NCI-H187 (cell line): ENCODE measurements at regions not wholly inside any gene's neighbourhood (a gene's known extent, or its start where the extent isn't known, plus 50 kb on each side); places are given as distances from the start of the nearest gene placed in this dataset.

Experiments
- DNase-seq, 2 experiments: peaks; one replicate each; lab custom pipeline; 2025; lab: John Stamatoyannopoulos, UW

DNA sequence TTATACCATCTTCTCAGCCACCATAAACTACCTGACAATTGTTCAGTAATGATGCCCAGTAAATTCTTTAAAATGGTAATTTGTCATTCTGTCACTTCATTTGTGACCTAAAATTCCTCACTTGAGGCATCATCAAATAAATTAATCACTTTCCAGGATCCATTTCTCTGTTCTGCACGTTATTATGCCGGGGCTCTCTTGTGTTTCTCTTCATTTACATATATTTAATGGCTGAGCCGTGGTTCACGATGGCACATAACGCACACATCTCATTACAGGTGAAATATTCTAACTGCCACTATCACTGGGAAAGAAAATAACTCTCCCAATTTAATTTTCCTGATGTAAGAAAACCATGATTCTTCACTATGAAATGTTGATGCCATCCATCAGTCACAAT is 529.6 kb downstream of the NR4A2 start:
- DNase-seq = no peak

DNA sequence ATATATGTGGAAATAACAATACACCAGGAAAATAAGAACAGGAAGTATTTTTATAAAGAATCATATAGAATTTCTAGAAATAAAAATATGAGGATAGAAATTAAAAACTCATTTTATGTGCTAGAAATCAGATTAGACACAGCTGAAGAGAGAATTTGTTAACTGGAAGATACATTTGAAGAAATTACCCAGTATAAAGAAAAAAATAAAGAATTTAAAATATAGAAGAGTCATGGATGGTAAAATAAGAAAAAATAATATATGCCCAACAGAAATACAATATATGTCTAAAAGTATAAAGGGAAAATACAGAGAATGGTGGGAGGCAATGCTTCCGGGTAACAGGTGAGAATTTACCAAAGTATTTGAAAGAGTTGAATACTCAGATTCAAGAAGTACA is 539.9 kb downstream of the NR4A2 start:
- no peak for DNase-seq

DNA sequence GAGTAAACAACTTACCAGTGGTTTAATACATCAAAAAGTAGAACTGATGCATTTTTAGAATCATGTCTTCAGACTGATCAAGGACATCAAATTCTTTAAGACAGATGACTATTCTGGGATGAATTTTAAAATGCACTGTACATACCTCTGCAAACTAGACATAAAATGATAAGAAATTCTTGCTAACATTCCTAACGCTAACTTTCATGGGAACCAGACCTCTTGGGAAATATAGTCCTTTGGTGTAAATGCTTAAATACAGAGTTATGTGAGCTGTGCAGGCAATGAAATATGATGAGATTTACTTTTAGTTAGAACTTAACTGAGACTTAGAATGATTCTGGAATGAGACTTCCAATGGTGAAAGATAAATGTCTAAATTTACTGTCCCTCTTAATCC is 562.0 kb downstream of the NR4A2 start:
- DNase-seq = no peak

DNA sequence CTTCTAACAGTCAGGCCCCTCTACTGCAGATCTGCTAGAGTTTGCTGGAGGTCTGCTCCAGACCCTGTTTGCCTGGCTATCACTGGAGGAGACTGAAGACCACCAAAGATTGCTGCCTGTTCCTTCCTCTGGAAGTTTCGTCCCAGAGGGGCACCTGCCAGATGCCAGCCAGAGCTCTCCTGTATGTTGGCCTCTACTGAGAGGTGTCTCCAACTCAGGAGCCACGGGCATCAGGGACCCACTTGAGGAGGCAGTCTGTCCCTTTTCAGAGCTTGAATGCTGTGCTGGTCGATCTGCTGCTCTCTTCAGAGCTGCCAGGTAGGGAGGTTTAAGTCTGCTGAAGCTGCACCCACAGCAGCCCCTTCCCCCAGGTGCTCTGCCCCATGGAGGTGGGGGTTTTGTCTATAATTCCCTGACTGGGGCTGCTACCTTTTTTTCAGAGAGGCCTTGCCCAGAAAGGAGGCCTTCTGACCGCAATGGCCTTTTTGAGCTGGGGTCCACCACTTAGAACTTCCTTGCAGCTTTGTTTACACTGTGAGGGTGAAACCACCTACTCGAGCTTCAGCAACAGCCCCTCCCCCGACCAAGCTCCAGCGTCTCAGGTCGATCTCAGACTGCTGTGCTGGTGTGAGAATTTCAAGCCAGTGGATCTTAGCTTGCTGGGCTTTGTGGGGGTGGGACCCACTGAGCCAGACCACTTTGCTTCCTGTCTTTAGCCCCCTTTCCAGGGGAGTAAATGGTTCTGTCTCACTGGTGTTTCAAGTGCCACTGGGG is 566.0 kb downstream of the NR4A2 start:
- DNase-seq = no peak

DNA sequence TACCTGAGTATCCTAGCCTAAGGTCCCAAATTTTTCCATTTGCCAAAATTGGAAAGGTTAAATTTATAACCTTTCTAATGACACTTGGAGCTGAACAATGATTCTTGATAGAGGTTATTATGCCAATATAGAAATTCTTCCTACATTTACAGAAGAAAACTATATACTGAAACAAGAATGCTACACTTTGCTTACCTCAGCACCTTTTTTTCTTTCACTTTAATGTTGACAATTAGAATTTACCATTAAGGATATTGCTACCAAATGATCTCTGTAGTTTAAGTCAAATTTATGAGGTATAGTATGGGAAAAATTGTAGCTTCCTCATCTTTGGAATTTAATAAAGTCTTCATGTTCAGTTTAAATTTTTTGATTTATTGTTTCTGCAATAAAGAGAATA is 577.0 kb downstream of the NR4A2 start:
- DNase-seq = no peak

DNA sequence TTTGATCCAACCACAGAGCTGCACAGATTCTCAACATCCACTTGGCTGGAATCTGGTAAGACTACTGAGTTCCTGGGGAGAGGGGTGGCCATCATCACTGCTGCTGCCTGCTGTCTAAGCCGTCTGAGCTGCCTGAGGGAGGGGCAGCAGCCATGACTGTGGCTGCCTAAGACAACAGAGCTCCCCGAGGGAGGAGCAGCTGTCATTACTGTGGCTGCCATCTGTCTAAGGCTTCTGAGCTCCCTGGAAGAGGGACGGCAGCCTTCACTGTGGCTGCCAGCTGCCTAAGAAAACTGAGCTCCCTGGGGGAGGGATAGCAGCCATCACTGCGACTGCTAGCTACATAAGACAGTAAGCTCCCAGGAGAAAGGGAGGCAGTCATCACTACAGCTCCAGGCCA is 584.4 kb downstream of the NR4A2 start:
- DNase-seq = no peak

DNA sequence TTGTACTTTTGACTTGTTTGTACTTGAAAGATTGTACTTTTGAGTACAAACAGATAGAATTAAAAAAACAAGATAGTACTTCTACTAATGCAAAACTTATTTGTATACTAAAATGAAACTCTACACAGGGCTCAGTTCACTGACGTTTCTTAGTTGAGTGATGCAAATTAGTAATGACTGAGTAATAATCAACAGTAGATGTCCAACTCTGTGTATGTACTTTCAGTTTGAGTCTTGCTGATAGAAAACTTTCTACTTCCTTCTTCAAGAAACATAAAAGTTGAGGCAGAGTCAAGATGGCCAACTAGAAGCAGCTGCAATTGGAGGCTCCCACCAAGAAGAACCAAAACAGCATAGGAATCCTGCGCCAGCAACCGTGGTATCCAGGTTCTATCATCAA is 585.0 kb downstream of the NR4A2 start:
- no peak for DNase-seq

DNA sequence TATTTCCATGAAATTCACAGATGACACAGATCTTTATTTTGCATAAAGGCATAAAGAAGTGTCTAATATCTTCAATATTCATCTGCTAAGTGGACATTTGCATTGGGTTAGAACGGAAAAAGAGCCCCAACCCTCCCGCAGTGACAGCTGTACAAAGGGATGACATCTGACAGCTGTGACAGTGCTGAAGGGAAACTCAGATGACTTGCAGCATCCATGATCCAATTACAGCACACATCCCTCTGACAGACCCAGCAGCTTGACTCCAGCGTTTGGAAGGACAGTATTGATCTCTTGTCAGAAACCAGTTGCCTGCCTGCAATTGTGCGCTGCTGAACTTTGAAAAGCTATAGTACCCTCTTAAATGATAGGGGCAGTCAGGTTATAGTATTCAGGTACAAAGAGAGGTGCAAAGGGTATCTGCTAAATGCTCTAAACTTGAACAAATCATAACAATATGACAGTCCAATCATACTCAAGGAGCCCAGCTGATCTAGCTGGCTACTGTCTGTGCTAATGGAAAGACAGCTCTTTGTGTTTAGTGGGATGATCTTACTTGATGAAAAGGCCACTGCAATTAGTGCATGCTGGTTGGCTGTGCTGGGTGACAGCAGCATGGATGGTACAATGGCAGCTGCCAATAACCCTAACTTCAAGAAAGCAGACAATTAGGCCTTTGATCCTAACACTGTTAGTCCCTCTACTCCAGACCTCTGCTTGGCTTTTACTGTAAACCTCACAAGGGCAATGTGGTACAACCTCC is 599.2 kb downstream of the NR4A2 start:
- DNase-seq = no peak

DNA sequence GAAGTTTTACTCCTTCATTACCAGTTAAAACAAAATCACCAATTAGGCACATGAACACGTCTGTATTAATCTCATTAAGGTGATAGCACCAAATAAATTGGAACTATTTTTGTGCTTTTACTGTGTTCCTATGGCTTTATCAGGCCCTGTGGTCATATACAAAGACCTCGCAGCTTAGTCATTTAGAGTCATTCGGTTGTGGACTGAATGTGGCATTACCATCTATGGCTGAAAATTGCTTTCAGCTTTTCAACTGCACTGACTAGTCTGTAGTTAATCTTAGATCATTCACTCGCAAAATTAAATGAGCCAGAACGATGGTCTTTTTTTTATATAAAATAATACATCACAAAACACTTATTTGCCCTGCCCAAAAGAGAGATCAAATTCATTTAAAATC is 601.7 kb downstream of the NR4A2 start:
- no peak for DNase-seq

DNA sequence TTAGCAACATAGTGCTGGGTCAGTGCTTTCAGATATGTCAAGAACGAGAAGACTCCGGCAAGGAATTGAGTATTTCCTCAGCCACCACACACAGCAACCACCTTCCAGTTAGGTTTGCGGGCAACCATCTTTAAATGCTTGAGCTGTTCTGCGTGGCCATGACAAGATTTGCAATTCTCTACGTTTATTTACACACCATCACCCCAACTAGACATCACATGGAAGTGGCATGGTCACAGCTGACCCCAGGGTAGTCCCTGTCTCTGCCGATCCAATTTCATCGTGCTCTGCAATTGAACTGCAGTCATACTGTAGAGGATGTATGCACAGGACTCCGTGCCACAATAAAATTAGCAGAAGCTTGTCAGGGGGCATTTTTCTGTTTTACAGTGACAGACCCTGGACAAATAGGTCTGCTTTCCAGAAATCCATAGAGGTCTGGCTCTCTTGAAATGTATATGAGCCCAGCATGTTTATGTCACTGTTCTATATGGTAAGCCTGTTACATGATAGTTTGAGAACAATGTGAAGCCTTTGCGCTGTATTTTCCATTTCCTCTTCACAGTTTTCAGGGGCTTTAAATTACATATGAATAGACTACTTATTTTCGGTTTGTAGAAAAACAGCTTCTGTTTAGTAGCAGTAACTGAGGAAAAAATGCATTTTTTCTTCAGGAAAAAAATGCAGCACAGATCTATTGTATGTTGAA is 605.2 kb downstream of the NR4A2 start:
- no peak for DNase-seq

DNA sequence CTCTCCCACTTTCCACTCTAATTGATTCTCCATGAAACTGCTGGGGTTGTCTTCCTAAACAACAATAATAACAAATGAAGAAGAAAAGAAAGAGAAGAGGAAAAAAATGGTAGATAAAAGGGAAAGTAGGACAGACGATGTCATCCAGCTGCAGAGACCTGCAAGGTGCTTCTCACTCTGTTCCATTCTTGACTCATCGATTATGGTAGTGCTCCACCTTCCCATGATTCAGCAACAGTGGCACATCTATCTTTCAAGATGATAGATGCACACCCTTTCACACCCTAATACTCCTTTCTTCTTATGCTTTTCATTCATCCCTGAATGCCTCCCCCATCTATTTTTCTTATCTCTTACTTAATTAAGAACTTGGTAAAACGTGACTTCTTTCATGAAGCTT is 610.2 kb downstream of the NR4A2 start:
- DNase-seq = no peak

DNA sequence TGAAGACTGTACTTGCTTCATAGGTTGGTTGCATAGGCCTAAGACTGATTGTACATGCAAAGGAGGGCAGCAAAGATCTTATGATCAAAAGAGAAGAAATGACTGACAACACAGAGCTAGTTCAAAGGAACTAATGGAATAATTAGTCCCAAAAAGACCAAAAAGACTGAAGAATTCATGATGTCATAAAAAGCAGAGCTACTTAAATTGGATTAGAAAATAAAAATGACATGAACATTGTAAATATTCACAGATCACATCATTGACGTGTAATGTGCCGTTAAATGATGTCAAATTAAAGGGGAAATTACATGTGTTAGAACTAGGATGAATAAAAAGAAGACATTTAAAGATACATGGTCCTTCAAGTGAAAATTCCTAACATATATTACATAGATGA is 616.8 kb downstream of the NR4A2 start:
- no peak for DNase-seq

DNA sequence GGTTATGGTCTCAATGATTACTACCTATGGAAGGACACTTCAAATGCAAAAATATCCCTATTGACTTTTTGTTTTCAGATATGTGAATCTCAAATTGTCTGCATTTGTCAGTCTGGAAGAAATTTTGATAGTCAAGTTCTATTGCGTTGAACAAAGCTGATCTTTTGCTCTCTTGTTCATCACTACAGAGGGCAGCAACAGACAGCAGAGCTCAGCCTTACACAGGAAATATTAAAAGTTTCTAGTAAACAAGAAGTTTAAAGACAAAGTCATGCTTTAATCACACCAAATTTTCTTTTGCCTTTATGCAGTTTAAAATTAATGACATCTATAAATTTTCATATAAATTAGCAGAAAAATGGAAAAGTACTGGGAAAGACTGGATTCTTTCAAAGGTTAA is 617.5 kb downstream of the NR4A2 start:
- no peak for DNase-seq

DNA sequence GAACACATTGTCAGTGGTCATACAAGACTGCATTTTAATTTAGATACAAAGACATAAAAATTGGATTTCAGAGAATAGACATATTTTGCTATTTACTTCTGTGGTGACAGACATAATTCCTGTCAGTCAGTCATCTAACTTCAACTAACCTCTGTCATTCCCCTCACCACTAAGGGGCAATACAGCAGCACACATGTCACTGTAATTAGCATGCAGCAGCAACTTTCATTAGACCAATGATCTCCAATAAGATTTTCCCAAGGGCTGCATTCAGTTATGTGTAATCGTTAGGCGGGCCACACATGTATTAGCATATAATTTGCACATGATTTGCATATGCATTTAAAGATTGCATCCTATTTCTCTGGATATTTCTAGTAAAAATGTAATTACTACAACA is 624.5 kb downstream of the NR4A2 start:
- no peak for DNase-seq

DNA sequence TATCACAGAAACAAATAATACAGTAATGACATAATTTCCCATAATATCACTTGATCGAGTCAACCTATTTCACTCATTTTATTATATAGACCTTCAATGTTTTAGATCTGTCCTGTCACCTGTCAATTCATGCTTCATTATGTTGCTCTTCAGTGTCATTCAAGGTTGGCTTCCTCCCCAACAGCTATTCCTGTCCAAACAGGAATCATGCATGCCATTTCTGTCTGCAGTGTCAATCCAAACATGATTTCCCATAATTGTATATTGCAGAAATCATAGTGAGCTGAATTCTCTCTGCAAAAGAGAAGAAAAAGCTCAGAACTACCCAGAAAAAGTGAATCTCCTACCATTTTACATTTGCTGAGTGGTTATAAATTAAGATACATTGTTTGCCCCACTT is 628.6 kb downstream of the NR4A2 start:
- DNase-seq = no peak

DNA sequence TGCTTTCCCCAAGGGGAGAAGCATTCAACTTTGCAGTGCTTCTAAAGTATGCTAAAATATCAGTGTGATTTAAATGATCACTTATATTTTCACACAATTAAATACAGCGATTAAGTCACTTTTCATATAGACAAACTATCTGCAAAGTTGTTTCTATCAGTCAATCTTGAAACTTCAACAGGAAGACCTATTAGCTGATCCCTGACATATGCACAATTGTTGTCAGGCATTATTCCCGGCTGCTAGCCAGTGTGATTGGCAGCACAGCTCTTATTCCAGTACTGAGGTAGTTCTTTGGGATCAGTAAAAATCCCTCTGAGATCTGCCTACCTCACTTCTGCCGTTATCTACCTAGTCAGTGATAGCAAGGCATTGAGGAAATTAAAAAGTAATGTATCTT is 629.5 kb downstream of the NR4A2 start:
- no peak for DNase-seq

DNA sequence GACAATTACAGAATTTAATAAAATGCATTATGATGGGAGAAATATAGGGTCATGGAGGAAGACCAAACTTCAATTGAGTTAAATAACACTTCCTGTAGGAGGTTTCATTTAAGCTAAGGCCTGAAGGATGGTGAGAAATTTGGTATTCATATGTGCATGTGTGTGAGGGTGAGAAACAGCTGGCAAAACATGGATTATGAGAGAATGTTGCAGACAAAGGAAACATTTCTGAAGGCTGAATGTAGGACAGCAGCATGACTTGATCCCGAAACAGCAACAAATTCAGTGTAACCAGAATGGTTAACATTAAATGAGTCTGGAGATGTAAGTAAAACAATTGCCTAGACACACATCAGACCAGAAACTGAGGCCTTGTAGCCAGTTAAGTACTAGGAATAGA is 630.8 kb downstream of the NR4A2 start:
- no peak for DNase-seq

DNA sequence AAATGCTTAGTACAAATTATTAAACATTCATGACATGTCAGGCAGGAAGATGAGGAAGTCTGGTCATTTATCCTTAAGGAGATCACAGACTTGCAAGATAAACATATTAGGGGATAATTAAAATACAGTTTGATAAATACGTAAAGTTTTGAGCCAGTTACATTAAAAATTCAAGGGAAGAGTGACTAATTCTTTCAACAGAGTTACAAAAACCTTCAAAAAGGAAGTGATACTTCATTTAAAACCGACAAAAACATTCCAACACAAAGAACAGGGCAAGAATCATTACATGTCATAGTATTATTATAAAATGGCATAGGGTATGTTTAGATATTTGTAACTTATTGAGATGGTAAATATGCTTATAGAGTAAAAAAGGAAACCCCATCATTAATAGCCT is 636.0 kb downstream of the NR4A2 start:
- no peak for DNase-seq

DNA sequence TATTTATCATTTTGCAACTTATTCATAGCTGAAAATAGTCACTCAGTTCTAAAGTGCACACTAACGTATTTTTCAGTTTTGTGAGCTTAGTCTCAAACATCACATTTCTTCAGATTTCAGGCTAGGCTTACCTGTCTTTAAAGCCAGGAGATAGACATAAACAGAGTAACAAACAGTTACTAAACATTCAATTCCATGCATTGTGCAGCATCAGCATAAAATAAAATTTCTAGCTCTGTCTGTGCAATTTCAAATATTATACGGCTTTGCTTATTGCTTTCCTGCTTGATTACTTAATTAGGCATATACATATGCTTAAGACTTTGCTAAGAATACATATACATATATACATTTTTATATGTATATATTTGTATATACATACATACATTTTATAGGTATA is 637.0 kb downstream of the NR4A2 start:
- DNase-seq = no peak

DNA sequence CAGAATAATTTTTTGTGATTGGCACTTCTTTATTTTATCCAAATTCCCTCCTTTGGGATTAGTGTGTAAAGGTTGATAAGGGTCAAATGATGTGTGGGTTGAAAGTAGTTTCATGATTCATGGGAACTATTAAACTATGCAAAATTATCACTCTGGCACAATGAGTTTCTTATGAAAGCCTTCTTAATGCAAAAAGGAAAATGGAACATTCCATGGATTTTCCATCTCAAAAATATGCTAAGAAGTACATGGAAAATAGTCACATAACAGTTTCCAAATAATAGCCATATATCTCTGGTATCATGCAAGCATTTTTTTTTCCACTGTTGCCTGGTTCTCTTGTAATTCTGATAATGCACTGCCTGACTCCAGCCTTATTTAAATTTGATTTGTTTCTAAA is 639.7 kb downstream of the NR4A2 start:
- no peak for DNase-seq

DNA sequence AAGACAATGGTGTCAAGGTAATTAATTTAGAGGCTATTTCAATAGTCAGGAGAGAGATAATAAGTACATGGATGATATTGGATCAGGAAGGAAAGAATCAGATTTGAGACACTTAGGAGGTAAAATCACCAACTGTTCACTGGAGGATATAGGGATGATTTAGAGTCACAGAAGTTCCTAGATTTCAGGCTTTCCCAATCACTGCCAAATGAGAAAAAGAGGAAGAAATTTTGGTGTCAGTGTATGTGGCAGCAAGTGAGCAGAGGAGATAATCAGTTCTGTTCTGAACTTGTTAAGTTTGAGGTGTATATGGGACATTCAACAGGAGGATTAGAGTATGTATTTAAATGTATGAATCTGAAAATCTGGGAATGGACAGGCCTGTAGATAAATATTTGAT is 640.4 kb downstream of the NR4A2 start:
- DNase-seq = no peak

DNA sequence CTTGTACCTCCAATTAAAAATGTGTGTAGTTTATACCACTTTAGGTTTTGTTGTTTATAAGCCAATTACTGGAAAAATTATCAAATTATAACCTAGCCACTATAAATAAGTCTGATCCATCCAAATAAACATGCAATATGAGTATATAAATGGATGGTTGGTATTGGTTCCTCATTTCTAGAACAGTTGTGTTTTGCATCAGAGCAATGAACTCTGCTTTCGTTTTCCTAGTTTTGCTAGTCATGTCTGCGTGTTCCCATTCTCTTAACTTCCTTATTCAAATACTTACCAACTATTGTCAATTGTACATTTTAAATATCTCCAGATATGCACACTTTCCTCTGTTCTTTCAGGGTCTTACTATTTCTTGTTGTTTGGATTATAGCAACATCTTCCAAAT is 641.7 kb downstream of the NR4A2 start:
- DNase-seq = no peak

DNA sequence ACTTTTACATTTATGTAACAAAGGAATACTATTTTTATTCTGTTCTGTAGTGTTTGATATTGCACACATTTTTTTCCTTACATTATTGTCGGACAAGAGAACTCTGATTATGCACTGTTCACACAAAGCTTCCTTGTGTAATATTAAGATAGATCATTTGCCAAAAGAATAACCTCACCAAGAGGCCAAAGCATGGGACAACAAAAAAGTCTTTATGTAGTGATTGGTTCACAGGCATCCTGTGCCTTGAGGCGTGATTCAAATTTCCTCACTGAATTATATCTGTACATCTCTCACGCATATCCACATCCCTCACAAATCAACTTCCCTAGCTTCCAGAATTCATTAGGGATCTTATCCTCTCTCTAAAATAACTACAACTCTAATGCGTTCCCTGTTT is 642.7 kb downstream of the NR4A2 start:
- no peak for DNase-seq
